GM06990 (cell line): ENCODE measurements at regions not wholly inside any gene's neighbourhood (a gene's known extent, or its start where the extent isn't known, plus 50 kb on each side); places are given as distances from the start of the nearest gene placed in this dataset.

ENCODE experiments used
- DNase-seq: peaks from one replicate; pipeline ENCODE4 v3.0.0-alpha.2; 2011; ENCODE audit not compliant: insufficient read length; ENCODE audit errors: extremely low read depth
- H3K27me3 ChIP-seq: replicated peaks from 2 replicates; pipeline ENCODE4 v1.6.0; 2011; ENCODE audit warnings: low read length; ENCODE audit not compliant: control insufficient read depth, insufficient read depth
- H3K36me3 ChIP-seq: 2 replicates; pipeline ENCODE4 v1.5.1; 2011; ENCODE audit warnings: low read length; ENCODE audit not compliant: control insufficient read depth, insufficient read depth
- H3K4me3 ChIP-seq: replicated peaks from 2 replicates; pipeline ENCODE4 v1.5.1; 2011; ENCODE audit warnings: low read depth, mild to moderate bottlenecking, control low read depth, low read length
- CTCF ChIP-seq: IDR thresholded peaks from 2 replicates; pipeline ENCODE4 v1.5.1; 2011; ENCODE audit warnings: low read length, control low read depth, mild to moderate bottlenecking, inconsistent platforms; ENCODE audit not compliant: insufficient read depth, poor library complexity, severe bottlenecking

- no peak for DNase-seq
- Histone ChIP-seq H3K27me3 (no peaks in the 10 kb centered on the region), H3K4me3 (no peak overlapping the region), H3K36me3 (no peaks in the 10 kb centered on the region)
- TF ChIP-seq CTCF, result no peak
These were observed 914.9 kb upstream of the PCDH7 start for GRCh38 chr4:29805245-29805644.

DNA sequence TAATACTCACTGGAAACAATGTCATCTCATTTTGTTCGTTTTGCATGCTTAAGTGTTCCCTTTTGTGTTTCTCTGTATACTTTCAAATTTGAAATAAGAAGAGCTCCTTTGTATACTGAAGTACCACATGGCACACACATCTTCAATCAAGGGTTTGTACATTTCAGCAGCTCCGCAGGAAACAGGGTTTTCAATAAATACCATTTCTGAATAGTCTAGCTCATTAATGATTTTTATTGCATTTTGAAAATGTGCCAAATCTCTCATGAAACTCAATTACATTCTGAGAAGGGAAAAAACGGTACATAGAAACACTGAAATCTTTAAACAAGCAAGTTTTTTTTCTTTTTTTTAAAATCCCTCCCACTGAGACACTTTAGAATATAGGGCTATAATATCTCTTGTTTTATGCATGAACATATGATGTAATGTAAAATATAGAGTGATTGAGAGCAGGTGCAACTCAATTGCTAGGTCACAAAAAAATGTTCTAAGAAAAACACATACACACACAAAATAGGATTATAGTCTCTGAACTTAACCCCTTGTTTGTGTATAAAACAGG, 914.2 kb upstream of the PCDH7 start:
- Histone ChIP-seq H3K36me3 (no peaks in the 10 kb centered on the region), H3K27me3 (no peaks in the 10 kb centered on the region), H3K4me3 (no peak overlapping the region)
- no peak for TF ChIP-seq CTCF
- no peak for DNase-seq

DNA sequence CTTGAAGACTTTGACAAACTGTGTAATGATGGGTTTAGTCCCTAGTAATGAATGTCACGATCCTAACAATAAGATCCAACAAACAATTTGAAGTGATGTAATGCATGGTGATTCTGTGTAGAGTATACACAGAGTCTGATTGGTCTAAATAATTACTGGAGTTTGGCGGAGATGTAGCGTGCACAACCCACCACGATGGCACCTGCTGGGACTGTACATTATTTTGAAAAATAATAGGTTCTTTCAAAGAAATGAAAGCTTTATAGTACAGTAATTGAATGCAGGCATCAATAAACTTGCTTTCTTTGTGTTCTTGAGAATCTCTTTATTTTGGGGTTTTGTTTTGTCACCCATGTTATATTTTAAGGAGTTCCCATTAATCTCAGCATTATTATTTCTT, 902.2 kb upstream of the PCDH7 start:
- H3K36me3 ChIP-seq, result no peaks in the 10 kb centered on the region
- DNase-seq, result no peak
- no peaks in the 10 kb centered on the region for H3K27me3 ChIP-seq
- TF ChIP-seq CTCF, result no peak
- H3K4me3 ChIP-seq, result no peak overlapping the region

DNA sequence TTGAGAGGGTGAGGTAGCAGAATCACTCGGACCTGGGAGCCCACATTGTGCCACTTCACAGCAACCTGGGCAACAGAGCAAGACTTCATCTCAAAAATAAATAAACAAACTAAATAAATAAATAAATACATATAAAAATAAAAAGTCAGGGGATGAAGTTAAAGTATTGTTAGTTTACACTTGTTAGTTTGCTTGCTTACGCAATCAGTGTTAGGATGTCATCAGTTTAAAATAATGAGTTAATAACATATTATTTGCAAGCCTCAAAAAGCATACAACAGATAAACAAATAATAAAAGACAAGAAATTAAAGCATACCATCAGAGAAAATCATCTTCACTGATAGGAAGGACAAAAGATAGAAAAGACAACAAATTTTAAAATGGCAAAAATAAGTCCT, 891.1 kb upstream of the PCDH7 start:
- no peaks in the 10 kb centered on the region for H3K36me3 ChIP-seq
- H3K27me3 ChIP-seq, result no peaks in the 10 kb centered on the region
- TF ChIP-seq CTCF, result no peak
- H3K4me3 ChIP-seq, result no peak overlapping the region
- no peak for DNase-seq

DNA sequence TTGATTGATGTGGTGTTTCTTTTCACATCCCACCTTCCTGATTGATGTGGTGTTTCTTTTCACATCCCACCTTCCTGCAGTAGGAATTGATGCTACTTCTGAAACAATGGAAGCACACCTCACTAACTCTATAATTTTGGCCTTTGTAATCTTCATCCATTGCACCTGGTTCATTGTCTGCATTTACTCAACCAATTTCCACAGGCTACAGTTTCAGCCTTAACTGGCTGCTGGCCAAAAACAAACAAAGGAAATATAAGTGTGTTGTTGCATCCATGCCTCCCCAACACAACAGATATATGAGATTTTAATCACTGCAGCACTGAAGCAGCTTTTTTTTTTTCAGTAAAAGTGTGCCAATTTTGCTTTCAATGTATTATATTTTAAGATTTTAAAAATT, 867.6 kb upstream of the PCDH7 start:
- Histone ChIP-seq H3K4me3 (no peak overlapping the region), H3K36me3 (no peaks in the 10 kb centered on the region), H3K27me3 (no peaks in the 10 kb centered on the region)
- no peak for TF ChIP-seq CTCF
- no peak for DNase-seq

- Histone ChIP-seq H3K27me3 (no peaks in the 10 kb centered on the region), H3K36me3 (no peaks in the 10 kb centered on the region), H3K4me3 (no peak overlapping the region)
- TF ChIP-seq CTCF, result no peak
- no peak for DNase-seq
These were observed 866.3 kb upstream of the PCDH7 start for GRCh38 chr4:29853833-29854232.
